HG02885 (cell line): ENCODE measurements at regions not wholly inside any gene's neighbourhood (a gene's known extent, or its start where the extent isn't known, plus 50 kb on each side); places are given as distances from the start of the nearest gene placed in this dataset.
"Not testable (repeated sequence)": the region's sequence is repeated elsewhere in the genome, so short reads cannot be mapped to it uniquely, and the experiment has no call there.

Source experiments
- ATAC-seq: cut with Tn5 transposase; IDR thresholded peaks from one replicate; pipeline ENCODE4 v1.9.1; 2021; ENCODE audit warnings: mild to moderate bottlenecking; ENCODE audit not compliant: unreplicated experiment, poor library complexity

GRCh38 chr10:124324856-124325632, 93.7 kb downstream of the OAT start:
- no peak for ATAC-seq

- no peak for ATAC-seq
Observed at GRCh38 chr10:124324451-124324850, 94.3 kb downstream of the OAT start.

GRCh38 chr10:124323806-124324205, 94.9 kb downstream of the OAT start:
- no peak for ATAC-seq

- ATAC-seq = no peak
Observed at GRCh38 chr10:124323111-124323725, 95.5 kb downstream of the OAT start.

DNA sequence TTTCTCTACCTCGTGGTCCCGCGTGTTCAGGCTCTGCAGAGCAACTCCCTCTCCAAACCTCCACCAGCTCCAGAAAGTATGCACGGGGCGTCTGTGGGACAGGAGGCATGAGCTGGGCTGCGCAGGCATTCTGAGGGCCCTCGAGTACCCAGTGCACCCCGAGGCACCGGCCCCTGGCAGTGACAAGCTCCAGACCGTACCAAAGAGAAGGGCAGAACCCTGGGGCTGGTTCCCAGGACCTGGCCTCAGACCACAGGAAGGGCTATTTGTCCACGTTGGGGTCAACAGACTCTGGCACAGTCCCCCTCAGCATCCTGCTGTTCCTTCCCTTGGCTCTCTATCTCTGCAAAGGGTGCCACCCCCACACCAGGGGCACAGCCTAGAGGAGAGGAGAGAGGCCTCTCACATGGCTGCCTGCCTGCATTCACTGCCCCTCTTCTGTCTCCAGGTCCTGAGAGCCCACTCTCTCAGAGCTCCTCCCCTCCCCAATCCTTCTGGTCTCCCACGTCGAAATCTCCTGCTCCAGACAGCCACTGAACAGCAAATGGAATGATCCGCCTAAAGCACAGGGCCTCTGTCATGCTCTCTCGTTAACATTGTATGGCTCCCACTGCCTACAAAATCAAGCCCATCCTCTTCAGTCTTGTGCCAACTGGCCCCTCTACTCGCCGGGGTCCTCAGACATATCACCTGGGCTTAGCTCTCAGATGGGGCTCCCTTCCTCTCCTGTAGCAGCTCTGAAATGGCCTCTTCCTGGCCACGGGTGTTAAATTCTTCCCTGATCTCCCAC, 96.3 kb downstream of the OAT start:
- no peak for ATAC-seq

GRCh38 chr10:124321433-124322089, 97.2 kb downstream of the OAT start:
- ATAC-seq = no peak

GRCh38 chr10:124320778-124321432, 97.8 kb downstream of the OAT start:
- no peak for ATAC-seq

GRCh38 chr10:124319926-124320391, 98.8 kb downstream of the OAT start:
- ATAC-seq = no peak

DNA sequence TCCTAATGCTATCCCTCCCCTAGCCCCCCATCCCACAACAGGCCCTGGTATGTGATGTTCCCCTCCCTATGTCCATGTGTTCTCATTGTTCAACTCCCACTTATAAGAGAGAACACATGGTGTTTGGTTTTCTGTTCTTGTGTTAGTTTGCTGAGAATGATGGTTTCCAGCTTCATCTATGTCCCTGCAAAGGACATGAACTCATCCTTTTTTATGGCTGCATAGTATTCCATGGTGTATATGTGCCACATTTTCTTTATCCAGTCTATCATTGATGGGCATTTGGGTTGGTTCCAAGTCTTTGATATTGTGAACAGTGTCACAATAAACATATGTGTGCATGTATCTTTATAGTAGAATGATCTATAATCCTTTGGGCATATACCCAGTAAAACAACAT, 99.2 kb downstream of the OAT start:
- not testable (repeated sequence) for ATAC-seq

- no peak for ATAC-seq
Observed at GRCh38 chr10:124318811-124319210, 99.9 kb downstream of the OAT start.

DNA sequence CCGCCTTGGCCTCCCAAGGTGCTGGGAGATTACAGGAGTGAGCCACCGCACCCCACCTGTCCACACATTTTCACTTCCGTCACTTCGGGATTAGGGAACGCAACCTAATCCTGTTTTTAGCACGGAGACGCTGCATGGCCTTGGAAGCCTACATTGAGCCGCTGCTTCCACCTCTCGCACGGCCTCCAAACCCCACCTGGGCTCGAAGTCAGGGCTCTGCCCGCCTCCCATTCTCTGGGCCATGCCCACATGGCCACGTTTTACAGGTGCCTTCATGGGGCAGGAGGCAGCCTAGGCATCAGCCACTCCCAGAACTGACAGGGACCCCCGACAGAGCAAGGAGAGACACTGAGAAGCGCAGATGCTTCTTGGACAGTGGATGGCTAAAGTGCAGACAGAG, 100.6 kb downstream of the OAT start:
- no peak for ATAC-seq

- no peak for ATAC-seq
Observed at GRCh38 chr10:124316326-124316725, 102.4 kb downstream of the OAT start.

- no peak for ATAC-seq
Observed at GRCh38 chr10:124315591-124316270, 103.0 kb downstream of the OAT start.

DNA sequence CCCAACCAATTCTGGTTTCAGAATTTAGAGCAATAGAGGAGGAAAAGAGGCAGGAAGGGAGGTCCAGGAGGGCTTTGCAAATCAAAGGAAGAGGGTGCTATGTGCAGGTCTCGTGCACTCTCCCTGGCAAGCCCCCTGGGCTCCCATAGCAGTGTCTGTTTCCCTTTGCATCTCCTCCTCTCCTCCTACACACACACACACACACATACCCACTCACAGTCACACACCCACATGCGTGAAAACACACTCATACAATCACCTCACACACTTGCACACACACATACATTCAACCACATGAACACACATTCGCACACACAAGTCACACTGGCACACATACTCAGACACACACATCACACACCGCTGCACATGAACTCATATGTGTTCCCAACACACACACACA, 105.3 kb downstream of the OAT start:
- no peak for ATAC-seq

DNA sequence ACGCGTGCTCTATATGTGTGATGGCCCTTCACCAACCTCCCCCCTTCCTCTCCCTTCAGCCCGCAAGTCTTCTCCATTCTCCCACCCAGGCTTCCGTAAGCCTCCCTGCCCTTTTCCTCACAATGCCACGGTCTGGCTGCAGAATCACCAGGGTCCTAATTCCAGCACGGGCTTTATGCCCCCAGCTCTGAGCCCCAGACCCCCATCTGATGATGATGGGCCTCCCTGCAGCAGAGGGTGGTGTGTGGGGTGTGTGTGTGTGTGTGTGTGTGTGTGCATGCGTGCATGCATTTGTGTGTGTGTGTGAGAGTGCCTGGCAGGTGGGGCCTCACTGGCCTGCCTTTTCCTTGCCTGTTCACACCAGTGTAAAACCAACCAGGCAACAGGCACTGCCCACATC, 109.9 kb downstream of the OAT start:
- no peak for ATAC-seq

DNA sequence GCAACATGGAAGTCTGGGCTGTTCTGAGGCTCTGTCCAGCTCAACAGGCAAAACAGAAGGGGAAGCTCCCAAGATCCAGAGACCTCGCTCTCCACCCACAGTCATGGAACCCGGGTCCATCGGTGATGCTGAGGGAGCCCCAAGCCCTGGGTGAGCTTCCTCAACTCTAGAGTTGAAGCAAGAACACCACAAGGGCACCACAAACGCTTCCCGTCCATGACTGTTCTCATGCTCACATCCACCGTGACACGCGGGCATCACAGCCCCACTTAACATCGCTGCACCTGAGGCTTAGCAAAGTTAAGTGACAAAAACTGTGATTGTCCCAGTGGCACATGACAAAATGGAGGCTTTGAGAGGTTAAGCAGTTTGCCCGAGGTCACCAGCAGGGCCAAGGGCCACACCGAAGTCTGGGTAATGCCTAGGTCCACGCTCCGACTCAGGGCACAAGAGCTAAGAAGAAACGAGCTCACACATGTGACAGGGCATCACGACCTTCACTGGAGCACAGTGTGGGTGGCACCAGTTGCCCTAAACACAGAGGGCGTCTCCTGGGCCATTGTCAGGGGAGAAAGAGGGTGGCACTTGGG, 110.6 kb downstream of the OAT start:
- ATAC-seq = no peak

DNA sequence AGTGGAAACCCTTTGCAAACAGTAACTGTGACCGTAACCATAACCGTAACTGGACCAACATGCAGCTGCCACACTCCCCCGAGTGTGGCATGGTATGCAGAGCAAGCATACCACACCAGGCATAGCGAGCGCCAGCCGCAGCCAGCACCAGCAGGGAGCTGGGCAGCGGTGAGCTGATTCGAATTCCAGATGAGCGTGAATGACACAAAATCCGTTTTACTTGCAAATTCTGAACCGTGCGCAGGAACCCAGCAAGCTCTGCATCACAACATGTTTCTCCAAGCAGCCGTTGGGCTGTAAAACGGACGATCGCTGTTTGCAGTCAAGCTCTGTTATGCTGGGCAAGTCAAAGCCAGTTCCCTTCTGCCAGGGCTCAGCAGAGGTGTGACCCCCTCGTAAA, 111.1 kb downstream of the OAT start:
- ATAC-seq = no peak

DNA sequence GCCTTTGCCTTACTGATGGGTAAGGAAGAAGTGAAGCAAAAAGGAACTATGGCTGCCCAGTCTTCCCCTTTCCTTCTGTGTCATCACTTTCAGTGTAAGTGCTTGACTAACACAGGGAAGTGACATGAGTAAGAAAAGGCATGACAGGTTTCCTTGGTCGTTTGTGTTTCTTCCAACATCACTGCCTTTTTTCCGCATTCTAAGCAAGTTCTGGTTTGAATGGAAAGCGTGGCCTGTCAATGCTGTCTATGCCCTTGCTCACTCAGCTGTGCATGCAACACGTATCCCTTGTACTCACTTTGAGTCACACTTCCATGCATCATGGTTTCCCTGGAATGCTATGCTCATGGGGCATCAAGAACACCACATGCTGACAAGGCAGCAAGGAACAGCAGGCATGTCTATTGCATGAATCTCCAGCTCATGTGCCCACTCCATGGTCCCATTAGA, 111.8 kb downstream of the OAT start:
- no peak for ATAC-seq

DNA sequence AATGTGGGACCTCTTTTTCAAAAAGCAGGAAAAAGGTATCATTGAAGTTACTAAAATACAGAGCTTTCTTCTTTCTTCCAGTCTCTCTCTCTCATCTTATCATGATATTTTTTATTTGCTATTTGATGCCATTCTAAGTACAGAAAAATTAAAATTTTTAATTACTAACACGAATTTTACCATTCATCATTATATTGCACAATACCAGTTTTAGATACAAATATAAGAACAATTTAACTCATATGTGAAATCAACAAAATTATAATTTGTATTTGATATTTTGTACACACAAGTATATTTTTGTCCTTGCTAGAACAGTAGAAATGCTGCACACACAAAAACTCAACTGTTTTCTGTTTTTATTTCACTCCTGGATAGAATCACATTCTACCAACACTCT, 112.2 kb downstream of the OAT start:
- ATAC-seq = no peak
